HepG2 (cell line): ENCODE measurements at regions not wholly inside any gene's neighbourhood (a gene's known extent, or its start where the extent isn't known, plus 50 kb on each side); places are given as distances from the start of the nearest gene placed in this dataset.

ENCODE experiments used
- ELF1 ChIP-seq: sonication (generic); formaldehyde crosslinking; IDR thresholded peaks from 2 replicates; pipeline ENCODE4 v1.4.0; 2020; ENCODE audit warnings: missing genetic modification reagents
- ZFX ChIP-seq: sonication (generic); formaldehyde crosslinking; IDR thresholded peaks from 2 replicates; pipeline ENCODE4 v1.4.0; 2020; ENCODE audit warnings: mild to moderate bottlenecking, low read depth, missing genetic modification reagents, moderate library complexity

DNA sequence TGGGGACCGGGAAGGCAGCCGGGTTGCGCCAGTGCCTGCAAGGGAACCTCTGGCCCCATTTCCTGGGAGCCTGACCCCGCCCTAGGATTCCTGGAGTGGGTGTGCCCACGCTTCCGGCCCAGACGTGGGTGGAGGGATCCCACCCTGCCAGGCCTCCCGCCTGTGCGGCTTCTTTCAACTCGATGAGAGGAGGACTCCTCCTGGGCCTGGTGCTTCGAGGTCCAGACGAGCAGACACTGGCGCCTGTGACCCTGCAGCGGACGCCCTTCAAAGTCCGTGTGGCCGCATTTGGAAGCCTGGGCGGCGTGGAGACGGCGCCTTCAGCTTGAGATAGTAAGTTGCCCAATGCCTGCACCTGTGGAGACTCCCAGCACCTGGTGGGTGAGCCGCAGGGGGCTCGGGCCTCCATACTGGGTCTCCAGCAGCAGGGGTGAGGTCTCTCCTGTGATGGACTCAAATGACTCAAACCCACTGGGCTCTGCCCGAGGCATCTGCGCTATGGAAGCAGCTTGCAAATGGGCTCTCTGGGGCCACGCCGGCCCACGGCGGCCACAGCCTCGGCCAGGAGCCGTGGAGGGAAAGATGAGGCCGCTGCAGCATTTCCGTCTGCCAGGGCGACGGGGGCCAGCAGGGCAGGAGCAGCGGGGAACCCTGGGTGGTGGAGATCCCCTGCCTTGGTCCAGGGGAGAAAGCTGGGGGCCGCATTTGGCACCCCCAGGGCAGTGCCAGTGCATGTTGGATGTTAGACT is 64.3 kb upstream of the PPARA start:
- TF ChIP-seq ZFX (CRISPR knock-in tag) (no peak), ELF1 (CRISPR knock-in tag) (no peak)
